Small intestine (tissue), 7 donors: ENCODE measurements at regions not wholly inside any gene's neighbourhood (a gene's known extent, or its start where the extent isn't known, plus 50 kb on each side); places are given as distances from the start of the nearest gene placed in this dataset.

Source experiments
- DNase-seq, 2 donors: peaks; one replicate each; pipeline versions ENCODE4 v3.0.0 to v3.0.0-alpha.2; 2013
- FAIRE-seq: peaks from 2 replicates; lab custom pipeline; 2012; peaks lifted over from hg19 to GRCh38; lab: Jason Lieb, UNC
- H3K27ac ChIP-seq, 3 donors: one replicate each; pipeline ENCODE4 v1.5.1; 2013; ENCODE audit warnings: low read length in 2 of 3, mild to moderate bottlenecking in 2 of 3, control low read depth in 1 of 3, inconsistent platforms in 1 of 3, low read depth in 1 of 3, moderate library complexity in 1 of 3
- H3K27me3 ChIP-seq, 3 donors: one replicate each; pipeline ENCODE4 v1.6.1; 2013; ENCODE audit warnings: low read length in 3 of 3, inconsistent platforms in 1 of 3; ENCODE audit not compliant: control insufficient read depth in 3 of 3, insufficient read depth in 3 of 3
- H3K36me3 ChIP-seq, 3 donors: one replicate each; pipeline ENCODE4 v1.6.1; 2013; ENCODE audit warnings: low read length in 3 of 3, inconsistent platforms in 1 of 3, low read depth in 1 of 3, mild to moderate bottlenecking in 1 of 3, moderate library complexity in 1 of 3; ENCODE audit not compliant: control insufficient read depth in 3 of 3, insufficient read depth in 2 of 3
- H3K4me1 ChIP-seq, 3 donors: one replicate each; pipeline ENCODE4 v1.6.1; 2013; ENCODE audit warnings: low read length in 2 of 3, inconsistent platforms in 1 of 3, low read depth in 1 of 3, mild to moderate bottlenecking in 1 of 3, moderate library complexity in 1 of 3; ENCODE audit not compliant: control insufficient read depth in 3 of 3, insufficient read depth in 2 of 3
- H3K4me3 ChIP-seq, 3 donors: one replicate each; pipeline ENCODE4 v1.5.1; 2013; ENCODE audit warnings: low read length in 3 of 3, control low read depth in 1 of 3, inconsistent platforms in 1 of 3, low read depth in 1 of 3, mild to moderate bottlenecking in 1 of 3, moderate library complexity in 1 of 3
- H3K9me3 ChIP-seq, 2 donors: one replicate each; pipeline ENCODE4 v1.6.1; 2013; ENCODE audit warnings: low read depth in 1 of 2, low read length in 1 of 2; ENCODE audit not compliant: control insufficient read depth in 2 of 2, insufficient read depth in 1 of 2
- WGBS, 3 donors: extraction: QIAGEN DNeasy Blood & Tissue Kit; methylation state at CpG; one replicate each; pipeline ENCODE4 v1.1.7; 2013; 5-methylcytosine and 5-hydroxymethylcytosine counted together
- donor health status: healthy with polysubstance abuse.
- donor health status: control.
- donor health status: control.
- donor health status: Bipolar disorder and iron deficiency.
- donor health status: healthy.

- no peaks in the 10 kb centered on the region for H3K9me3 ChIP-seq
- H3K36me3 ChIP-seq: no peaks in the 10 kb centered on the region
- peaks cover 0 to 21% (median 6%) of the 10 kb centered on the region in 3 donors for H3K4me1 ChIP-seq
- peak; percentile 34 to 77 for DNase-seq
- no peaks in the 10 kb centered on the region for H3K27me3 ChIP-seq
- 39 to 50% (median 44%) methylated on average over 18 to 19 of the region's 19 CpGs for WGBS, 3 donors
- no peak for FAIRE-seq
- H3K4me3 ChIP-seq: no peak overlapping the region
- H3K27ac ChIP-seq: peak overlapping the region in 2 of 3 donors; percentile 56 to 92
Measured at GRCh38 chr15:31236184-31237042, 90.2 kb upstream of the KLF13 start.

GRCh38 chr15:31237043-31237324 lies 89.7 kb upstream of the KLF13 start:
- Histone ChIP-seq H3K9me3 (no peaks in the 10 kb centered on the region), H3K27me3 (no peaks in the 10 kb centered on the region), H3K36me3 (no peaks in the 10 kb centered on the region), H3K27ac (peak overlapping the region in 2 of 3 donors; percentile 56 to 92), H3K4me3 (no peak overlapping the region), H3K4me1 (peaks cover 0 to 21% (median 6%) of the 10 kb centered on the region in 3 donors)
- WGBS, 3 donors: 89 to 96% (median 92%) methylated on average over 3 of the region's 3 CpGs
- no peak for FAIRE-seq
- no peak for DNase-seq

GRCh38 chr15:31238906-31239305 lies 87.7 kb upstream of the KLF13 start:
- H3K27me3 ChIP-seq: no peaks in the 10 kb centered on the region
- no peak overlapping the region for H3K27ac ChIP-seq
- FAIRE-seq (no peak), DNase-seq (no peak)
- H3K4me3 ChIP-seq: no peak overlapping the region
- H3K36me3 ChIP-seq: no peaks in the 10 kb centered on the region
- 38 to 49% (median 40%) methylated on average over 1 of the region's 1 CpG for WGBS, 3 donors
- peaks cover 0 to 21% (median 6%) of the 10 kb centered on the region in 3 donors for H3K4me1 ChIP-seq
- H3K9me3 ChIP-seq: no peaks in the 10 kb centered on the region

- H3K27me3 ChIP-seq: no peaks in the 10 kb centered on the region
- FAIRE-seq: no peak
- 76 to 94% (median 78%) methylated on average over 4 of the region's 4 CpGs for WGBS, 3 donors
Measured at GRCh38 chr15:31239409-31239808, 87.2 kb upstream of the KLF13 start.

GRCh38 chr15:31241888-31242522 lies 84.6 kb upstream of the KLF13 start:
- H3K27ac ChIP-seq: no peak overlapping the region
- H3K36me3 ChIP-seq: no peaks in the 10 kb centered on the region
- no peaks in the 10 kb centered on the region for H3K9me3 ChIP-seq
- peaks cover 0 to 4% (median 1%) of the 10 kb centered on the region in 3 donors for H3K4me1 ChIP-seq
- WGBS, 3 donors: 83 to 90% (median 87%) methylated on average over 8 of the region's 8 CpGs
- no peak overlapping the region for H3K4me3 ChIP-seq
- DNase-seq (peak in 1 of 2 donors; percentile 36), FAIRE-seq (no peak)
- H3K27me3 ChIP-seq: peaks cover 0 to 2% (median 0%) of the 10 kb centered on the region in 3 donors

More at GRCh38 chr15:31239409-31239808, 87.2 kb upstream of the KLF13 start:
- no peak overlapping the region for H3K27ac ChIP-seq
- H3K9me3 ChIP-seq: no peaks in the 10 kb centered on the region
- DNase-seq: no peak
- peaks cover 0 to 21% (median 6%) of the 10 kb centered on the region in 3 donors for H3K4me1 ChIP-seq
- no peaks in the 10 kb centered on the region for H3K36me3 ChIP-seq
- no peak overlapping the region for H3K4me3 ChIP-seq

GRCh38 chr15:31243895-31244294 lies 82.7 kb upstream of the KLF13 start:
- WGBS, 3 donors: 52 to 66% (median 61%) methylated on average over 3 of the region's 3 CpGs
- Histone ChIP-seq H3K27ac (no peak overlapping the region), H3K27me3 (peaks cover 0 to 2% (median 0%) of the 10 kb centered on the region in 3 donors), H3K4me1 (no peaks in the 10 kb centered on the region), H3K9me3 (no peaks in the 10 kb centered on the region), H3K4me3 (no peak overlapping the region), H3K36me3 (no peaks in the 10 kb centered on the region)
- DNase-seq (no peak), FAIRE-seq (no peak)

GRCh38 chr15:31245135-31245689 lies 81.4 kb upstream of the KLF13 start:
- Histone ChIP-seq H3K27me3 (peaks cover 0 to 2% (median 0%) of the 10 kb centered on the region in 3 donors), H3K27ac (no peak overlapping the region), H3K4me3 (no peak overlapping the region), H3K9me3 (no peaks in the 10 kb centered on the region), H3K36me3 (no peaks in the 10 kb centered on the region), H3K4me1 (no peaks in the 10 kb centered on the region)
- DNase-seq (no peak), FAIRE-seq (no peak)
- 82 to 86% (median 85%) methylated on average over 4 of the region's 4 CpGs for WGBS, 3 donors

GRCh38 chr15:31245756-31246155 lies 80.9 kb upstream of the KLF13 start:
- DNase-seq: no peak
- WGBS, 3 donors: 86 to 93% (median 90%) methylated on average over 3 of the region's 3 CpGs

More at GRCh38 chr15:31245756-31246155, 80.9 kb upstream of the KLF13 start:
- H3K36me3 ChIP-seq: no peaks in the 10 kb centered on the region
- no peak overlapping the region for H3K4me3 ChIP-seq
- no peaks in the 10 kb centered on the region for H3K4me1 ChIP-seq
- no peak overlapping the region for H3K27ac ChIP-seq
- no peak for FAIRE-seq
- peaks cover 0 to 2% (median 0%) of the 10 kb centered on the region in 3 donors for H3K27me3 ChIP-seq
- no peaks in the 10 kb centered on the region for H3K9me3 ChIP-seq
